HG03159 (cell line): ENCODE measurements at regions not wholly inside any gene's neighbourhood (a gene's known extent, or its start where the extent isn't known, plus 50 kb on each side); places are given as distances from the start of the nearest gene placed in this dataset.

Experiments
- ATAC-seq: cut with Tn5 transposase; IDR thresholded peaks from one replicate; pipeline ENCODE4 v1.9.1; 2021; ENCODE audit warnings: mild to moderate bottlenecking, moderate library complexity; ENCODE audit not compliant: unreplicated experiment

GRCh38 chr1:5575396-5575940 lies 416.8 kb downstream of the NPHP4 start:
- no peak for ATAC-seq

- ATAC-seq = no peak
These were observed 417.6 kb downstream of the NPHP4 start for GRCh38 chr1:5574641-5575040.

- no peak for ATAC-seq
These were observed 419.4 kb downstream of the NPHP4 start for GRCh38 chr1:5572794-5573193.

- ATAC-seq = no peak
These were observed 420.3 kb downstream of the NPHP4 start for GRCh38 chr1:5571861-5572401.

GRCh38 chr1:5571438-5571837 lies 420.8 kb downstream of the NPHP4 start:
- no peak for ATAC-seq

- ATAC-seq = no peak
These were observed 421.3 kb downstream of the NPHP4 start for GRCh38 chr1:5570931-5571330.

- ATAC-seq = no peak
These were observed 423.9 kb downstream of the NPHP4 start for GRCh38 chr1:5568321-5568720.

GRCh38 chr1:5567839-5568238 lies 424.4 kb downstream of the NPHP4 start:
- no peak for ATAC-seq

GRCh38 chr1:5566924-5567323 lies 425.3 kb downstream of the NPHP4 start:
- ATAC-seq = no peak

GRCh38 chr1:5565281-5566125 lies 426.7 kb downstream of the NPHP4 start:
- no peak for ATAC-seq

- no peak for ATAC-seq
These were observed 427.5 kb downstream of the NPHP4 start for GRCh38 chr1:5564578-5565257.

GRCh38 chr1:5563861-5564577 lies 428.2 kb downstream of the NPHP4 start:
- no peak for ATAC-seq

GRCh38 chr1:5562769-5563168 lies 429.5 kb downstream of the NPHP4 start:
- no peak for ATAC-seq

- ATAC-seq = no peak
These were observed 429.9 kb downstream of the NPHP4 start for GRCh38 chr1:5562331-5562730.

GRCh38 chr1:5559078-5559477 lies 433.1 kb downstream of the NPHP4 start:
- no peak for ATAC-seq

- ATAC-seq = no peak
These were observed 436.4 kb downstream of the NPHP4 start for GRCh38 chr1:5555853-5556252.

GRCh38 chr1:5554784-5555183 lies 437.4 kb downstream of the NPHP4 start:
- ATAC-seq = no peak

- no peak for ATAC-seq
These were observed 438.1 kb downstream of the NPHP4 start for GRCh38 chr1:5554111-5554510.

- no peak for ATAC-seq
These were observed 439.3 kb downstream of the NPHP4 start for GRCh38 chr1:5552787-5553484.

GRCh38 chr1:5551274-5551975 lies 440.8 kb downstream of the NPHP4 start:
- ATAC-seq = no peak
